ENCODE measurements at regions not wholly inside any gene's neighbourhood (a gene's known extent, or its start where the extent isn't known, plus 50 kb on each side); places are given as distances from the start of the nearest gene placed in this dataset.

- FAIRE-seq (no peak), DNase-seq (ENCODE audit: insufficient read length) (no peak)
- no peak for TF ChIP-seq POLR2AphosphoS5 (IDR thresholded peaks at IDR 0.05; ENCODE audit: low read depth, low read length)
- no peak for TF ChIP-seq TAF1 (IDR thresholded peaks at IDR 0.05; ENCODE audit: borderline replicate concordance, low read depth, low read length)
These were observed 56.1 kb upstream of the TMEM132D start for GRCh38 chr12:129959889-129960288.

- DNase-seq (ENCODE audit: insufficient read length) (no peak), FAIRE-seq (no peak)
- no peak for TF ChIP-seq POLR2A (IDR thresholded peaks at IDR 0.05; ENCODE audit: low read depth, low read length)
- no peak for TF ChIP-seq TAF1 (IDR thresholded peaks at IDR 0.05; ENCODE audit: borderline replicate concordance, low read depth, low read length)
- no peak for TF ChIP-seq POLR2AphosphoS5 (IDR thresholded peaks at IDR 0.05; ENCODE audit: low read depth, low read length)
These were observed 57.3 kb upstream of the TMEM132D start for GRCh38 chr12:129961091-129961490.

GRCh38 chr12:129961856-129962255 is 58.0 kb upstream of the TMEM132D start:
- no peak for DNase-seq (ENCODE audit: insufficient read length)
- FAIRE-seq: no peak
- TF ChIP-seq POLR2A (IDR thresholded peaks at IDR 0.05; ENCODE audit: low read depth, low read length): no peak
- no peak for TF ChIP-seq POLR2AphosphoS5 (IDR thresholded peaks at IDR 0.05; ENCODE audit: low read depth, low read length)

DNA sequence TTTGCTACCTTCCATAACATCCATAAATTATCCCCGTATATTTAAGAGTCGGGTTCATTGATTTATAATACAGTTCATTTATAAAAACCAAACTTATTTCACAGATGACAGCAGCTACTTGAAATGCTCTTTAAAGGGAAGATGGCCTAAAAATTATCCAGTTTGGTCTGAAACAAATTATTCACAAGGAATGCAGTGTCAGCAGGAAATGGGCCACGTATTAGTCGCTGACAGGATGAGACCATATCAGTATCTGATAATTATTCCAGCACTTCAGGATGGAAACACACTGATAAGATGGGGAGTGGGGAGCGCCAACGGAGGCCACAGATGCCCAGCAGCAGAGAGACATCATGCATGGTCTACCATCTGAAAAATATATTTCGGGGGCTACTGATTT is 60.5 kb upstream of the TMEM132D start:
- DNase-seq (ENCODE audit: insufficient read length) (no peak), FAIRE-seq (no peak)
- TF ChIP-seq POLR2AphosphoS5 (IDR thresholded peaks at IDR 0.05; ENCODE audit: low read depth, low read length) (no peak), POLR2A (IDR thresholded peaks at IDR 0.05; ENCODE audit: low read depth, low read length) (no peak), TAF1 (IDR thresholded peaks at IDR 0.05; ENCODE audit: borderline replicate concordance, low read depth, low read length) (no peak)

DNA sequence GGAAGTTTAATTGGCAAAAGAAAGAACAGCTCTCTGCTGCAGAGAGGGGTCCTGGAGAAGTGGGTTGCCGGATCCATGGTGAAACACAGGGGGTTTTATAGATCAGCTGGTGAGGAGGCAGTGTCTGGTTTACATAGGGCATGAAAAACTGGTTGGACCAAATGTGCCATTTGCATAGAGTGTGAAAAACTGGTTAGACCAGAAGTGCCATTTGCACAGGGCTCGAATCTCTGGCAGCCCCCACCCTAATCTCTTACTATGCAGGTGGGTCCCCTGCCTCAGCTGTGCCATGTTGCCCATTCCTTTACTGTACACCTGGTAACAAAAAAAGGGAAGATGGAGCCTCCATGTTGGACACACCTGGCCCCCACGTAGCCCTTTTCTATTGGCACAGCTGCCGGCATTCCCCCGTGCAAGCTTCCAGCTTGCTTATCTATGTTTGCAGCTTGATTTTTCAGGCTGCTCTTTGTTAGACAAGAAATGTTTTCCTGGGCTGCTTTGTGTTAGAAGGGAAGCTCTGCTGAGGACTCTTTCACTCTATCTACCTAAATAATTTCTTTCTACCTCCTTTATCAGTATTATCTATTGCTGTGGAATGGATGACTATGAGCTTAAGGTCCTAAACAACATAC is 61.1 kb upstream of the TMEM132D start:
- TF ChIP-seq POLR2A (IDR thresholded peaks at IDR 0.05; ENCODE audit: low read depth, low read length) (no peak), POLR2AphosphoS5 (IDR thresholded peaks at IDR 0.05; ENCODE audit: low read depth, low read length) (no peak), TAF1 (IDR thresholded peaks at IDR 0.05; ENCODE audit: borderline replicate concordance, low read depth, low read length) (no peak)
- DNase-seq (ENCODE audit: insufficient read length) (no peak), FAIRE-seq (no peak)

DNA sequence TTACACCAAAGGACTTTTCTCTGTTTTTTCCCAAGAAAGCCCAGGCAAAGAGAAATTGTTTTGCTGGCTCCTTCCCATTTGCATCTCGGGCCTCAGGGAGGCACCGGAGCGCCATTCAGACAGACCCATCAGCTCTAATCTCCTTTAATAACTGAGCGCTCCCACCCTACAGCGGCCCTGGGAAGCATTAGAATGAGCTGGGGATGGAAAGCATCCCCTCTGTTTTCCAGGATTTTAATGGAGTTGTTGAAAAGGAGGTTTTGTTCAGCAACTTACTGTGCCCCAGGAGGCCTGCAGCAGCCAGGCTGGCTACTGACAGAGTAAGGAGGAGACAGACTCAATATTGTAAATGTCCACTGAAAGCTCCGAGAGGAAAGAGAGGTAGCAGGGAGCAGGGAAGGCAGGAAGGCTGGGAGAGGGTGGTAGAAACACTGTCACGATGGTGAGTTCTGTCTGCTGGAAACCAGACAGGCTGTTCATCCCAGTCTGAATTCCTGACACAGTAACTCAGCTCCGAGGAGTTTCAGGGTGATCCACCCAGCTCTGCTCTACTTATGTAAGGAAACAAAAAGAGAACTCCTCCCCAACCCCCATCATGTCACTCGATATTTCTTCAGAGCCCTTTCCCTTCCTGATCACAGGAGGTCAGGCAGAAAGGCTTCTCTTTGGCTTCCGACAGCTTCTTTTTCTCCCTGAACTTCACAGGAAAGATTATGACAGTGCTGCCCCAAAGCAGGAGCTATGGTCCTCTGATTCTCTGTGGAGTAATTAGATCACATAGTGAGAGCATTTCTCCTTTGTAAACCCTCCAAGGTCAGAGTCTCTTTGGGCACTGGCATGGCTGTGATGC is 62.5 kb upstream of the TMEM132D start:
- no peak for DNase-seq (ENCODE audit: insufficient read length)
- TF ChIP-seq TAF1 (IDR thresholded peaks at IDR 0.05; ENCODE audit: borderline replicate concordance, low read depth, low read length) (no peak), POLR2AphosphoS5 (IDR thresholded peaks at IDR 0.05; ENCODE audit: low read depth, low read length) (no peak), POLR2A (IDR thresholded peaks at IDR 0.05; ENCODE audit: low read depth, low read length) (no peak)
- no peak for FAIRE-seq

- FAIRE-seq (no peak), DNase-seq (ENCODE audit: insufficient read length) (no peak)
- TF ChIP-seq POLR2A (IDR thresholded peaks at IDR 0.05; ENCODE audit: low read depth, low read length) (no peak), TAF1 (IDR thresholded peaks at IDR 0.05; ENCODE audit: borderline replicate concordance, low read depth, low read length) (no peak), POLR2AphosphoS5 (IDR thresholded peaks at IDR 0.05; ENCODE audit: low read depth, low read length) (no peak)
These were observed 67.9 kb upstream of the TMEM132D start for GRCh38 chr12:129971721-129972120.

- no peak for FAIRE-seq
- TF ChIP-seq POLR2A (IDR thresholded peaks at IDR 0.05; ENCODE audit: low read depth, low read length): no peak
- TF ChIP-seq TAF1 (IDR thresholded peaks at IDR 0.05; ENCODE audit: borderline replicate concordance, low read depth, low read length): no peak
- TF ChIP-seq POLR2AphosphoS5 (IDR thresholded peaks at IDR 0.05; ENCODE audit: low read depth, low read length): no peak
- DNase-seq (ENCODE audit: insufficient read length): no peak
These were observed 69.6 kb upstream of the TMEM132D start for GRCh38 chr12:129973236-129973961.

DNA sequence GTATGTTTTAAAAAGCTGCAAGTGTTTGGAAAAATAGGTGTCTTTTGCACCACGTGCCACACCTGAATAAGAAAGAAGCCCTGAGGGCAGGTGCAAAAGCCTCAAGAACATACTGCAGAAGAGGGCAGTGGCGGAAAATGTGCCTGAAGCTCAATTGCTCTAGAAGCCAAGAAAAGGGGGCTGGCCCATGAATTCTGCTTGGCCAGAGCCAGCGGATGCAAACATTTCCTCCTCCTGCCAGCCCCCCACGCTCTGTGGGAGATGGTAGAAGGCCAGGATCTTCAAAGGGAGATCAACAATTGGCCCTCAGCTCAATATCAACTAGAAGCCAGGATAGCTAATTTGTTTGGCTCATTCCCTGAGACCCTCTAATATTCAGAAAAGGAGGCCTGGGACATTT is 80.3 kb upstream of the TMEM132D start:
- TF ChIP-seq TAF1 (IDR thresholded peaks at IDR 0.05; ENCODE audit: borderline replicate concordance, low read depth, low read length) (no peak), POLR2AphosphoS5 (IDR thresholded peaks at IDR 0.05; ENCODE audit: low read depth, low read length) (no peak), POLR2A (IDR thresholded peaks at IDR 0.05; ENCODE audit: low read depth, low read length) (no peak)
- no peak for FAIRE-seq
- no peak for DNase-seq (ENCODE audit: insufficient read length)

GRCh38 chr12:129987841-129988240 is 84.0 kb upstream of the TMEM132D start:
- TF ChIP-seq TAF1 (IDR thresholded peaks at IDR 0.05; ENCODE audit: borderline replicate concordance, low read depth, low read length): no peak
- no peak for TF ChIP-seq POLR2AphosphoS5 (IDR thresholded peaks at IDR 0.05; ENCODE audit: low read depth, low read length)
- TF ChIP-seq POLR2A (IDR thresholded peaks at IDR 0.05; ENCODE audit: low read depth, low read length): no peak
- DNase-seq (ENCODE audit: insufficient read length): no peak
- no peak for FAIRE-seq

- TF ChIP-seq TAF1 (IDR thresholded peaks at IDR 0.05; ENCODE audit: borderline replicate concordance, low read depth, low read length): no peak
- no peak for TF ChIP-seq POLR2A (IDR thresholded peaks at IDR 0.05; ENCODE audit: low read depth, low read length)
- TF ChIP-seq POLR2AphosphoS5 (IDR thresholded peaks at IDR 0.05; ENCODE audit: low read depth, low read length): no peak
- FAIRE-seq (no peak), DNase-seq (ENCODE audit: insufficient read length) (no peak)
These were observed 90.8 kb upstream of the TMEM132D start for GRCh38 chr12:129994634-129995033.
